Activated B cell treated with CpG ODN at 0.5 μM for 24 hours (primary cell): ENCODE measurements at regions not wholly inside any gene's neighbourhood (a gene's known extent, or its start where the extent isn't known, plus 50 kb on each side); places are given as distances from the start of the nearest gene placed in this dataset.

Experiments used
- ATAC-seq: fragments of 200-7000 bp; cut with Tn5 transposase; one replicate; pipeline ENCODE4 v1.10.0; 2021; ENCODE audit warnings: low read depth, mild to moderate bottlenecking, moderate library complexity
- CTCF ChIA-PET: fragments of 350-600 bp; sonication (Branson Sonifier 250); formaldehyde crosslinking; loops from one replicate; lab custom pipeline; 2021; ENCODE audit warnings: antibody characterized with exemption; lab: Charles Lee
- POLR2A ChIA-PET: fragments of 350-600 bp; sonication (Branson Sonifier 250); formaldehyde crosslinking; loops from one replicate; lab custom pipeline; 2021; ENCODE audit warnings: antibody characterized with exemption; lab: Charles Lee
- DNase-seq: peaks from one replicate; pipeline ENCODE4 v3.0.0; 2022
- H3K27ac Mint-ChIP-seq: one replicate; pipeline ENCODE4 v1.8.0; 2020; ENCODE audit warnings: mixed read lengths
- H3K27me3 Mint-ChIP-seq: one replicate; pipeline ENCODE4 v1.8.0; 2021; ENCODE audit warnings: mixed read lengths
- H3K36me3 Mint-ChIP-seq: one replicate; pipeline ENCODE4 v1.8.0; 2021; ENCODE audit warnings: low read depth, mixed read lengths
- H3K4me1 Mint-ChIP-seq: one replicate; pipeline ENCODE4 v1.8.0; 2021; ENCODE audit warnings: mixed read lengths
- H3K4me3 Mint-ChIP-seq: one replicate; pipeline ENCODE4 v1.8.0; 2020; ENCODE audit warnings: mild to moderate bottlenecking, mixed read lengths
- H3K9me3 Mint-ChIP-seq: one replicate; pipeline ENCODE4 v1.8.0; 2020; ENCODE audit warnings: mixed read lengths
- CTCF ChIP-seq: fragments of 200-600 bp; IDR thresholded peaks from one replicate; pipeline ENCODE4 v1.8.0; 2022; ENCODE audit warnings: antibody characterized with exemption, mild to moderate bottlenecking
- intact Hi-C: fragments of 100-400 bp; cut with micrococcal nuclease; formaldehyde crosslinking; loops from one replicate; pipeline ENCODE4 v1.15.1; 2024

- TF ChIP-seq CTCF: no peak
- ChIA-PET POLR2A (no interaction called here), CTCF (no interaction called here)
- Mint-ChIP-seq H3K4me3 (no peak overlapping the region), H3K4me1 (no peaks in the 10 kb centered on the region), H3K27me3 (no peaks in the 10 kb centered on the region), H3K27ac (no peak overlapping the region), H3K36me3 (no peaks in the 10 kb centered on the region), H3K9me3 (no peaks in the 10 kb centered on the region)
- ATAC-seq (no peak), DNase-seq (no peak)
- intact Hi-C loops: no loop called here
These were observed 444.0 kb upstream of the AGTR1 start for GRCh38 chr3:148253713-148254112.

- Mint-ChIP-seq H3K27me3 (no peaks in the 10 kb centered on the region), H3K27ac (no peak overlapping the region), H3K9me3 (no peaks in the 10 kb centered on the region), H3K4me3 (no peak overlapping the region), H3K36me3 (no peaks in the 10 kb centered on the region), H3K4me1 (no peaks in the 10 kb centered on the region)
- no peak for DNase-seq
- ATAC-seq: no peak
- POLR2A ChIA-PET: no interaction called here
- CTCF ChIA-PET: no interaction called here
- TF ChIP-seq CTCF: no peak
- intact Hi-C loops: no loop called here
These were observed 443.3 kb upstream of the AGTR1 start for GRCh38 chr3:148254402-148254801.

- ChIA-PET POLR2A (no interaction called here), CTCF (no interaction called here)
- Mint-ChIP-seq H3K4me1 (no peaks in the 10 kb centered on the region), H3K9me3 (no peaks in the 10 kb centered on the region), H3K27ac (no peak overlapping the region), H3K4me3 (no peak overlapping the region), H3K36me3 (no peaks in the 10 kb centered on the region), H3K27me3 (no peaks in the 10 kb centered on the region)
- TF ChIP-seq CTCF: no peak
- intact Hi-C loops: no loop called here
- no peak for ATAC-seq
- no peak for DNase-seq
These were observed 441.4 kb upstream of the AGTR1 start for GRCh38 chr3:148255981-148256969.

- Mint-ChIP-seq H3K27ac (no peak overlapping the region), H3K4me1 (no peaks in the 10 kb centered on the region), H3K9me3 (no peaks in the 10 kb centered on the region), H3K36me3 (no peaks in the 10 kb centered on the region), H3K4me3 (no peak overlapping the region), H3K27me3 (no peaks in the 10 kb centered on the region)
- ATAC-seq: no peak
- ChIA-PET POLR2A (no interaction called here), CTCF (no interaction called here)
- TF ChIP-seq CTCF: no peak
- no peak for DNase-seq
- intact Hi-C loops: no loop called here
These were observed 434.7 kb upstream of the AGTR1 start for GRCh38 chr3:148262980-148263379.

GRCh38 chr3:148265841-148266240 is 431.9 kb upstream of the AGTR1 start:
- intact Hi-C loops: no loop called here
- Mint-ChIP-seq H3K27me3 (no peaks in the 10 kb centered on the region), H3K4me1 (no peaks in the 10 kb centered on the region), H3K27ac (no peak overlapping the region), H3K36me3 (no peaks in the 10 kb centered on the region), H3K4me3 (no peak overlapping the region), H3K9me3 (no peaks in the 10 kb centered on the region)
- ATAC-seq: no peak
- no peak for DNase-seq
- no peak for TF ChIP-seq CTCF
- ChIA-PET CTCF (no interaction called here), POLR2A (no interaction called here)
